ENCODE measurements at regions not wholly inside any gene's neighbourhood (a gene's known extent, or its start where the extent isn't known, plus 50 kb on each side); places are given as distances from the start of the nearest gene placed in this dataset.

- TF ChIP-seq CTCF (CRISPR knock-in tag; IDR thresholded peaks at IDR 0.05) (no peak), IRF2 (CRISPR knock-in tag; IDR thresholded peaks at IDR 0.05) (no peak), ZBTB37 (CRISPR knock-in tag; IDR thresholded peaks at IDR 0.05) (no peak), YY1 (IDR thresholded peaks at IDR 0.05; ENCODE audit: insufficient read depth, insufficient replicate concordance, low read depth, low read length) (no peak), ZKSCAN8 (CRISPR knock-in tag; IDR thresholded peaks at IDR 0.05; ENCODE audit: borderline replicate concordance) (no peak), MXD3 (CRISPR knock-in tag; IDR thresholded peaks at IDR 0.05) (no peak), ZFX (CRISPR knock-in tag; IDR thresholded peaks at IDR 0.05; ENCODE audit: low read depth) (no peak), ZNF3 (CRISPR knock-in tag; IDR thresholded peaks at IDR 0.05) (no peak), PBX3 (CRISPR knock-in tag; IDR thresholded peaks at IDR 0.05; ENCODE audit: borderline replicate concordance) (no peak), ZNF878 (CRISPR knock-in tag; IDR thresholded peaks at IDR 0.05) (no peak), MAFK (conservative IDR thresholded peaks at IDR 0.05 in 1 of 2, IDR thresholded peaks at IDR 0.05 in 1 of 2; ENCODE audit: low read length in 2 of 2) (no peak)
These were observed 570.9 kb downstream of the CMPK2 start for GRCh38 chr2:6294791-6295190.

Data from HepG2 (cell line).